ENCODE measurements at regions not wholly inside any gene's neighbourhood (a gene's known extent, or its start where the extent isn't known, plus 50 kb on each side); places are given as distances from the start of the nearest gene placed in this dataset.

GRCh38 chr18:46318356-46318755 lies 214.2 kb downstream of the HAUS1 start:
- no peaks in the 10 kb centered on the region for H3K9me3 ChIP-seq
- DNase-seq, result no peak
- H3K36me3 ChIP-seq, result no peaks in the 10 kb centered on the region
- TF ChIP-seq EP300 (IDR thresholded peaks at IDR 0.05; ENCODE audit: low read depth) (no peak), POLR2A (IDR thresholded peaks at IDR 0.05) (no peak), CTCF (IDR thresholded peaks at IDR 0.05) (no peak), POLR2AphosphoS5 (IDR thresholded peaks at IDR 0.05) (no peak)
- H3K4me1 ChIP-seq, result no peaks in the 10 kb centered on the region
- in situ Hi-C loops (cut with MboI; ENCODE audit: low pct_ligation_motif_present in 1 of 4, low pct_unique_long_range_greater_than_20kb in 1 of 4, low sequenced_read_pairs in 3 of 4) (no loop called here), intact Hi-C loops (cut with DNase I; ENCODE audit: low total_unique reads) (no loop called here)
- no peak overlapping the region for H3K27ac ChIP-seq
- no peaks in the 10 kb centered on the region for H3K27me3 ChIP-seq
- WGBS, 2 donors (ENCODE audit: low coverage in 1 of 2), result 90 to 92% methylated on average over 3 to 5 of the region's 5 CpGs
- H3K4me3 ChIP-seq, result no peak overlapping the region

- Histone ChIP-seq H3K36me3 (no peaks in the 10 kb centered on the region), H3K4me3 (no peak overlapping the region), H3K27me3 (no peaks in the 10 kb centered on the region), H3K9me3 (no peaks in the 10 kb centered on the region), H3K4me1 (no peaks in the 10 kb centered on the region), H3K27ac (no peak overlapping the region)
- intact Hi-C loops (cut with DNase I; ENCODE audit: low total_unique reads), result no loop called here
- in situ Hi-C loops (cut with MboI; ENCODE audit: low pct_ligation_motif_present in 1 of 4, low pct_unique_long_range_greater_than_20kb in 1 of 4, low sequenced_read_pairs in 3 of 4), result no loop called here
- no peak for DNase-seq
- 51 to 86% methylated on average over 1 of the region's 1 CpG for WGBS, 2 donors (ENCODE audit: low coverage in 1 of 2)
- no peak for TF ChIP-seq CTCF (IDR thresholded peaks at IDR 0.05)
- no peak for TF ChIP-seq POLR2AphosphoS5 (IDR thresholded peaks at IDR 0.05)
- TF ChIP-seq EP300 (IDR thresholded peaks at IDR 0.05; ENCODE audit: low read depth), result no peak
- no peak for TF ChIP-seq POLR2A (IDR thresholded peaks at IDR 0.05)
Measured at GRCh38 chr18:46319783-46320182, 215.6 kb downstream of the HAUS1 start.

DNA sequence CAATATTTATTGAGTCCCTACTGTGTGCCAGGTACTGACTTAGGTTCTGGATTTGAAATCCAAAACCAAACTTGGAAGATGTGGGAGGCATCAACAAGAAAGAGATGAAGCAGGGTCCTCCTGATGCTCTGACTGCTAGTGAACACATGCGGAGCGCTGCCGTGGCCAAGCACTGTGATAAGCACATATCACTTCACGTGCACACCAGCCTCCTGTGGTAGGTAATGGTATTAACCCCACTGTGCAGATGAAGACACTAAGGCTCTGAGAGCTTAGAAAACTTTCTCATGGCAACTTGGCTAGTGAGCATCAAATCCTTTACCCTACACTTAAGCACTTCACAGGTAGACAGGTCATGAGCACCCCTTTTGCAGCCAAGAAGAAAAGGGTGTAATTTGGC lies 216.1 kb downstream of the HAUS1 start:
- H3K4me3 ChIP-seq, result no peak overlapping the region
- intact Hi-C loops (cut with DNase I; ENCODE audit: low total_unique reads) (no loop called here), in situ Hi-C loops (cut with MboI; ENCODE audit: low pct_ligation_motif_present in 1 of 4, low pct_unique_long_range_greater_than_20kb in 1 of 4, low sequenced_read_pairs in 3 of 4) (no loop called here)
- H3K4me1 ChIP-seq, result no peaks in the 10 kb centered on the region
- no peaks in the 10 kb centered on the region for H3K27me3 ChIP-seq
- DNase-seq, result no peak
- H3K36me3 ChIP-seq, result no peaks in the 10 kb centered on the region
- no peak for TF ChIP-seq POLR2A (IDR thresholded peaks at IDR 0.05)
- no peak for TF ChIP-seq EP300 (IDR thresholded peaks at IDR 0.05; ENCODE audit: low read depth)
- TF ChIP-seq CTCF (IDR thresholded peaks at IDR 0.05), result no peak
- no peak for TF ChIP-seq POLR2AphosphoS5 (IDR thresholded peaks at IDR 0.05)
- WGBS, 2 donors (ENCODE audit: low coverage in 1 of 2), result 80 to 90% methylated on average over 1 to 4 of the region's 4 CpGs
- H3K9me3 ChIP-seq, result no peaks in the 10 kb centered on the region
- H3K27ac ChIP-seq, result no peak overlapping the region

GRCh38 chr18:46320928-46321711 lies 216.9 kb downstream of the HAUS1 start:
- WGBS, 2 donors (ENCODE audit: low coverage in 1 of 2), result 78% methylated on average over 3 of the region's 3 CpGs
- Histone ChIP-seq H3K27ac (no peak overlapping the region), H3K36me3 (no peaks in the 10 kb centered on the region), H3K4me3 (no peak overlapping the region), H3K9me3 (no peaks in the 10 kb centered on the region), H3K27me3 (no peaks in the 10 kb centered on the region), H3K4me1 (no peaks in the 10 kb centered on the region)
- no peak for TF ChIP-seq CTCF (IDR thresholded peaks at IDR 0.05)
- no peak for TF ChIP-seq POLR2A (IDR thresholded peaks at IDR 0.05)
- no peak for TF ChIP-seq EP300 (IDR thresholded peaks at IDR 0.05; ENCODE audit: low read depth)
- no peak for TF ChIP-seq POLR2AphosphoS5 (IDR thresholded peaks at IDR 0.05)
- DNase-seq, result no peak
- in situ Hi-C loops (cut with MboI; ENCODE audit: low pct_ligation_motif_present in 1 of 4, low pct_unique_long_range_greater_than_20kb in 1 of 4, low sequenced_read_pairs in 3 of 4) (no loop called here), intact Hi-C loops (cut with DNase I; ENCODE audit: low total_unique reads) (no loop called here)
